GM19467 (cell line): ENCODE measurements at regions not wholly inside any gene's neighbourhood (a gene's known extent, or its start where the extent isn't known, plus 50 kb on each side); places are given as distances from the start of the nearest gene placed in this dataset.
"Not testable (repeated sequence)": the region's sequence is repeated elsewhere in the genome, so short reads cannot be mapped to it uniquely, and the experiment has no call there.

Experiments used
- ATAC-seq: cut with Tn5 transposase; IDR thresholded peaks from one replicate; pipeline ENCODE4 v1.9.1; 2021; ENCODE audit warnings: mild to moderate bottlenecking, moderate library complexity; ENCODE audit not compliant: unreplicated experiment

- no peak for ATAC-seq
Measured at GRCh38 chr13:66074018-66074615, 1156.0 kb downstream of the PCDH9 start.

- ATAC-seq, result not testable (repeated sequence)
Measured at GRCh38 chr13:66072097-66072496, 1158.0 kb downstream of the PCDH9 start.

GRCh38 chr13:66071608-66072007 lies 1158.5 kb downstream of the PCDH9 start:
- ATAC-seq, result no peak

GRCh38 chr13:66071029-66071428 lies 1159.1 kb downstream of the PCDH9 start:
- no peak for ATAC-seq

GRCh38 chr13:66069570-66069969 lies 1160.6 kb downstream of the PCDH9 start:
- no peak for ATAC-seq

GRCh38 chr13:66068683-66069082 lies 1161.5 kb downstream of the PCDH9 start:
- ATAC-seq, result no peak

- no peak for ATAC-seq
Measured at GRCh38 chr13:66048888-66049287, 1181.2 kb downstream of the PCDH9 start.

GRCh38 chr13:66040506-66040905 lies 1189.6 kb downstream of the PCDH9 start:
- ATAC-seq, result no peak

GRCh38 chr13:66037096-66037495 lies 1193.0 kb downstream of the PCDH9 start:
- ATAC-seq, result no peak

GRCh38 chr13:66036636-66037035 lies 1193.5 kb downstream of the PCDH9 start:
- ATAC-seq, result no peak

- no peak for ATAC-seq
Measured at GRCh38 chr13:66036024-66036614, 1194.0 kb downstream of the PCDH9 start.

- ATAC-seq, result no peak
Measured at GRCh38 chr13:66033924-66034323, 1196.2 kb downstream of the PCDH9 start.

GRCh38 chr13:66021846-66022245 lies 1208.3 kb downstream of the PCDH9 start:
- ATAC-seq, result no peak

- ATAC-seq, result no peak
Measured at GRCh38 chr13:66014771-66015170, 1215.4 kb downstream of the PCDH9 start.

- no peak for ATAC-seq
Measured at GRCh38 chr13:66009241-66009640, 1220.9 kb downstream of the PCDH9 start.

- ATAC-seq, result no peak
Measured at GRCh38 chr13:66003558-66003957, 1226.6 kb downstream of the PCDH9 start.

- ATAC-seq, result no peak
Measured at GRCh38 chr13:66001140-66001539, 1229.0 kb downstream of the PCDH9 start.

GRCh38 chr13:65999411-65999810 lies 1230.7 kb downstream of the PCDH9 start:
- no peak for ATAC-seq

- no peak for ATAC-seq
Measured at GRCh38 chr13:65990684-65991083, 1239.5 kb downstream of the PCDH9 start.

GRCh38 chr13:65985612-65986011 lies 1244.5 kb downstream of the PCDH9 start:
- ATAC-seq, result no peak

GRCh38 chr13:65977525-65977924 lies 1252.6 kb downstream of the PCDH9 start:
- no peak for ATAC-seq

GRCh38 chr13:65971541-65971940 lies 1258.6 kb downstream of the PCDH9 start:
- ATAC-seq, result no peak

GRCh38 chr13:65966991-65967451 lies 1263.1 kb downstream of the PCDH9 start:
- no peak for ATAC-seq
